ENCODE measurements at regions not wholly inside any gene's neighbourhood (a gene's known extent, or its start where the extent isn't known, plus 50 kb on each side); places are given as distances from the start of the nearest gene placed in this dataset.

DNA sequence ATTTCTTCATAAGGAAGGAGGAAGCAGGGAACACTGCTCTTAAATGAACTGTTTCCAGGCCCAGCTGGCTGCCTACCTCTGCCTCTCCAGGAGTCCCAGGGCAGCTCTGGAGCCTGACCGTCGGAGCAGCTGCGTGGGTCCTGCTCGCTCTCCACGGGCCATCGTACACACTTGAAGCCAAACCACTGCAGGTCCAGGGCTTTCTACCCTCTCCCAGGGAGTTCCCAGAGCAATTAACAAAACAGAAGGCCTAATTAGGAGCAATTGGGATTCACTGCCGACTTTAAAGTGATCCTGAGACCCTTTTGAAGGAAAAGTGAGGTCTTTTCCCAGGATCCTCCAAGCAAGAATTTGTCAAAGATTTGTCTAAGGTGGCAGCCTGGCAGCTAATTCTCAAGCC is 76.9 kb downstream of the OTX2 start:
- Histone ChIP-seq H3K9ac (replicated peaks; ENCODE audit: extremely low read depth, insufficient read depth, low read length) (no peak overlapping the region), H3K4me2 (ENCODE audit: insufficient read depth, low read length) (no peak overlapping the region), H3K27me3 (ENCODE audit: control insufficient read depth in 2 of 2, insufficient read depth in 2 of 2, low read length in 2 of 2) (peaks cover 11 to 15% of the 10 kb centered on the region in 2 experiments), H3K36me3 (ENCODE audit: control insufficient read depth in 2 of 2, extremely low read depth in 1 of 2, insufficient read depth in 2 of 2, low read length in 2 of 2) (no peaks in the 10 kb centered on the region), H4K20me1 (replicated peaks; ENCODE audit: control insufficient read depth, extremely low read depth, insufficient read depth, low read length) (no peaks in the 10 kb centered on the region), H3K27ac (ENCODE audit: insufficient read depth, low read depth, low read length) (no peak overlapping the region), H3K9me1 (replicated peaks; ENCODE audit: control insufficient read depth, extremely low read depth, insufficient read depth, low read length) (no peaks in the 10 kb centered on the region), H3K79me2 (ENCODE audit: control insufficient read depth, insufficient read depth, low read length) (no peaks in the 10 kb centered on the region), H3K4me3 (replicated peaks in 1 of 3; ENCODE audit: insufficient read depth in 1 of 3, low read depth in 1 of 3, low read length in 3 of 3) (no peak overlapping the region), H3K9me3 (replicated peaks; ENCODE audit: control insufficient read depth, insufficient read depth, low read length) (no peaks in the 10 kb centered on the region), H3K4me1 (ENCODE audit: control insufficient read depth, extremely low read depth, insufficient read depth, low read length) (no peaks in the 10 kb centered on the region), H2AFZ (ENCODE audit: low read depth, low read length) (no peak overlapping the region)
- intact Hi-C loops (cut with micrococcal nuclease): no loop called here
- CTCF ChIA-PET: no interaction called here
- dilution Hi-C loops (cut with MboI; ENCODE audit: extremely low pct_ligation_motif_present, low sequenced_read_pairs): no loop called here
- TF ChIP-seq MYC (IDR thresholded peaks at IDR 0.05; ENCODE audit: low read depth, low read length) (no peak), GATA2 (IDR thresholded peaks at IDR 0.05; ENCODE audit: insufficient read depth, insufficient read length, low read depth, low read length) (no peak), POLR2A (IDR thresholded peaks at IDR 0.05; ENCODE audit: low read depth, low read length) (no peak), JUN (IDR thresholded peaks at IDR 0.05; ENCODE audit: borderline replicate concordance, insufficient read depth, insufficient read length, low read depth) (no peak), POLR2AphosphoS5 (IDR thresholded peaks at IDR 0.05; ENCODE audit: insufficient read depth, low read depth, low read length) (no peak), FOS (IDR thresholded peaks at IDR 0.05; ENCODE audit: borderline replicate concordance, insufficient read depth, low read length) (no peak), EZH2 (IDR thresholded peaks at IDR 0.05; ENCODE audit: borderline replicate concordance, low read depth, low read length, severe bottlenecking) (no peak)
- TF ChIP-seq, protein P1, sequence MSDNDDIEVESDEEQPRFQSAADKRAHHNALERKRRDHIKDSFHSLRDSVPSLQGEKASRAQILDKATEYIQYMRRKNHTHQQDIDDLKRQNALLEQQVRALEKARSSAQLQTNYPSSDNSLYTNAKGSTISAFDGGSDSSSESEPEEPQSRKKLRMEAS (IDR thresholded peaks at IDR 0.05; ENCODE audit: insufficient read depth, insufficient read length): no peak
- TF ChIP-seq, protein P2, sequence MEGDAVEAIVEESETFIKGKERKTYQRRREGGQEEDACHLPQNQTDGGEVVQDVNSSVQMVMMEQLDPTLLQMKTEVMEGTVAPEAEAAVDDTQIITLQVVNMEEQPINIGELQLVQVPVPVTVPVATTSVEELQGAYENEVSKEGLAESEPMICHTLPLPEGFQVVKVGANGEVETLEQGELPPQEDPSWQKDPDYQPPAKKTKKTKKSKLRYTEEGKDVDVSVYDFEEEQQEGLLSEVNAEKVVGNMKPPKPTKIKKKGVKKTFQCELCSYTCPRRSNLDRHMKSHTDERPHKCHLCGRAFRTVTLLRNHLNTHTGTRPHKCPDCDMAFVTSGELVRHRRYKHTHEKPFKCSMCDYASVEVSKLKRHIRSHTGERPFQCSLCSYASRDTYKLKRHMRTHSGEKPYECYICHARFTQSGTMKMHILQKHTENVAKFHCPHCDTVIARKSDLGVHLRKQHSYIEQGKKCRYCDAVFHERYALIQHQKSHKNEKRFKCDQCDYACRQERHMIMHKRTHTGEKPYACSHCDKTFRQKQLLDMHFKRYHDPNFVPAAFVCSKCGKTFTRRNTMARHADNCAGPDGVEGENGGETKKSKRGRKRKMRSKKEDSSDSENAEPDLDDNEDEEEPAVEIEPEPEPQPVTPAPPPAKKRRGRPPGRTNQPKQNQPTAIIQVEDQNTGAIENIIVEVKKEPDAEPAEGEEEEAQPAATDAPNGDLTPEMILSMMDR (IDR thresholded peaks at IDR 0.05; ENCODE audit: extremely low read depth in 1 of 2, insufficient read depth in 1 of 2, low read depth in 1 of 2, low read length in 2 of 2): no peak
- DNase-seq (ENCODE audit: low read depth, low spot score): no peak
- POLR2A ChIA-PET: no interaction called here
- FAIRE-seq: no peak
- no TSS peak for BruUV-seq (replicated peaks)
